HL-60 (cell line): ENCODE measurements at regions not wholly inside any gene's neighbourhood (a gene's known extent, or its start where the extent isn't known, plus 50 kb on each side); places are given as distances from the start of the nearest gene placed in this dataset.

Experiments
- DNase-seq, 2 experiments: peaks; one replicate each; pipeline ENCODE4 v3.0.0-alpha.2; 2010 to 2020; ENCODE audit warnings: low read depth in 1 of 2, low spot score in 1 of 2
- H3K27ac ChIP-seq: fragments of 250-450 bp; sonication (Bioruptor Pico); replicated peaks from 2 replicates; pipeline ENCODE4 v1.5.1; 2020; ENCODE audit warnings: mild to moderate bottlenecking, moderate library complexity
- H3K27me3 ChIP-seq: fragments of 250-450 bp; sonication (Bioruptor Pico); 2 replicates; pipeline ENCODE4 v1.5.1; 2021; ENCODE audit warnings: mild to moderate bottlenecking, moderate library complexity; ENCODE audit not compliant: insufficient read depth, poor library complexity, severe bottlenecking
- H3K4me3 ChIP-seq: replicated peaks from 2 replicates; pipeline ENCODE4 v1.5.1; 2011; ENCODE audit warnings: mild to moderate bottlenecking, control low read depth, low read length; ENCODE audit not compliant: insufficient read depth
- CTCF ChIP-seq: IDR thresholded peaks from one replicate; pipeline ENCODE4 v1.5.1; 2011; ENCODE audit warnings: low read length, control low read depth, inconsistent platforms; ENCODE audit not compliant: insufficient read depth
- GABPA ChIP-seq: IDR thresholded peaks from 2 replicates; pipeline ENCODE4 v1.6.1; 2012; ENCODE audit warnings: low read depth
- POLR2AphosphoS5 ChIP-seq: IDR thresholded peaks from 2 replicates; pipeline ENCODE4 v1.6.1; 2012; ENCODE audit warnings: low read depth
- REST ChIP-seq: IDR thresholded peaks from 2 replicates; pipeline ENCODE4 v1.6.1; 2012; ENCODE audit warnings: low read depth; ENCODE audit not compliant: insufficient replicate concordance
- SPI1 ChIP-seq: IDR thresholded peaks from 2 replicates; pipeline ENCODE4 v1.6.1; 2012; ENCODE audit warnings: low read depth, mild to moderate bottlenecking, borderline replicate concordance

GRCh38 chr4:80134936-80135701 is 62.1 kb upstream of the ANTXR2 start:
- Histone ChIP-seq H3K27ac (no peak overlapping the region), H3K4me3 (no peak overlapping the region), H3K27me3 (no peaks in the 10 kb centered on the region)
- DNase-seq: no peak
- TF ChIP-seq POLR2AphosphoS5 (no peak), REST (no peak), CTCF (no peak), GABPA (no peak), SPI1 (no peak)

- no peak overlapping the region for H3K27ac ChIP-seq
- TF ChIP-seq GABPA (no peak), POLR2AphosphoS5 (no peak), REST (no peak), SPI1 (no peak), CTCF (no peak)
- H3K27me3 ChIP-seq: no peaks in the 10 kb centered on the region
- no peak overlapping the region for H3K4me3 ChIP-seq
- no peak for DNase-seq
These were observed 60.3 kb upstream of the ANTXR2 start for GRCh38 chr4:80133240-80133783.

- H3K27ac ChIP-seq: no peak overlapping the region
- H3K27me3 ChIP-seq: no peaks in the 10 kb centered on the region
- DNase-seq: no peak
- H3K4me3 ChIP-seq: no peak overlapping the region
- TF ChIP-seq SPI1: no peak
- TF ChIP-seq CTCF: no peak
- TF ChIP-seq GABPA: no peak
- no peak for TF ChIP-seq POLR2AphosphoS5
- TF ChIP-seq REST: no peak
These were observed 56.8 kb upstream of the ANTXR2 start for GRCh38 chr4:80129785-80130184.
